ENCODE measurements at regions not wholly inside any gene's neighbourhood (a gene's known extent, or its start where the extent isn't known, plus 50 kb on each side); places are given as distances from the start of the nearest gene placed in this dataset.

- Histone ChIP-seq H3K36me3 (ENCODE audit: control insufficient read depth in 1 of 2, insufficient read depth in 2 of 2, low read length in 2 of 2) (no peaks in the 10 kb centered on the region), H3K18ac (ENCODE audit: low read length) (no peak overlapping the region), H4K91ac (ENCODE audit: low read depth, low read length) (no peak overlapping the region), H3K4me1 (ENCODE audit: control insufficient read depth in 1 of 2, insufficient read depth in 2 of 2, low read length in 2 of 2) (no peaks in the 10 kb centered on the region), H4K12ac (ENCODE audit: low read depth, low read length) (no peak overlapping the region), H3K79me2 (ENCODE audit: control insufficient read depth, insufficient read depth, low read length, poor library complexity) (no peaks in the 10 kb centered on the region), H3K9me3 (ENCODE audit: insufficient read depth, low read depth, low read length) (peaks cover 11% of the 10 kb centered on the region), H3K27me3 (ENCODE audit: insufficient read depth, low read length) (no peaks in the 10 kb centered on the region), H3K4me3 (ENCODE audit: low read depth, low read length) (no peak overlapping the region), H2AFZ (ENCODE audit: insufficient read depth, low read length, poor library complexity) (no peak overlapping the region), H3K23ac (ENCODE audit: low read length) (no peak overlapping the region), H3K27ac (ENCODE audit: low read depth, low read length) (no peak overlapping the region), H2BK12ac (ENCODE audit: low read length) (no peak overlapping the region), H3K79me1 (ENCODE audit: low read length) (no peaks in the 10 kb centered on the region), H3K14ac (ENCODE audit: low read length) (no peak overlapping the region), H3K4me2 (ENCODE audit: low read length) (no peak overlapping the region), H2BK5ac (ENCODE audit: low read depth, low read length, poor library complexity) (no peak overlapping the region), H2AK5ac (ENCODE audit: low read length) (no peak overlapping the region), H3K9ac (ENCODE audit: low read length) (no peak overlapping the region), H3K4ac (ENCODE audit: low read depth, low read length) (no peak overlapping the region), H4K8ac (ENCODE audit: low read depth, low read length) (no peak overlapping the region), H2BK120ac (ENCODE audit: insufficient read depth, low read length, poor library complexity) (no peak overlapping the region)
- peak in 1 of 2 donors; percentile 16 for DNase-seq
- no CpG with 5 or more reads among the region's 15 CpGs for WGBS (ENCODE audit: extremely low coverage, insufficient coverage, insufficient read length)
Observed at GRCh38 chr9:134983074-134983473, 65.4 kb upstream of the FCN1 start.

- H3K79me2 ChIP-seq (ENCODE audit: control insufficient read depth, insufficient read depth, low read length, poor library complexity): no peaks in the 10 kb centered on the region
- no peak overlapping the region for H4K12ac ChIP-seq (ENCODE audit: low read depth, low read length)
- no CpG with 5 or more reads among the region's 14 CpGs for WGBS (ENCODE audit: extremely low coverage, insufficient coverage, insufficient read length)
Observed at GRCh38 chr9:134983506-134984371, 66.0 kb upstream of the FCN1 start.

GRCh38 chr9:134984372-134985265, 66.9 kb upstream of the FCN1 start:
- Histone ChIP-seq H2BK5ac (ENCODE audit: low read depth, low read length, poor library complexity) (no peak overlapping the region), H2AFZ (ENCODE audit: insufficient read depth, low read length, poor library complexity) (no peak overlapping the region), H3K18ac (ENCODE audit: low read length) (no peak overlapping the region), H3K4me2 (ENCODE audit: low read length) (no peak overlapping the region), H4K8ac (ENCODE audit: low read depth, low read length) (no peak overlapping the region), H3K4me1 (ENCODE audit: control insufficient read depth in 1 of 2, insufficient read depth in 2 of 2, low read length in 2 of 2) (no peaks in the 10 kb centered on the region), H3K9ac (ENCODE audit: low read length) (peak overlapping the region; percentile 15), H3K79me2 (ENCODE audit: control insufficient read depth, insufficient read depth, low read length, poor library complexity) (no peaks in the 10 kb centered on the region), H3K79me1 (ENCODE audit: low read length) (no peaks in the 10 kb centered on the region), H2AK5ac (ENCODE audit: low read length) (no peak overlapping the region), H3K27ac (ENCODE audit: low read depth, low read length) (no peak overlapping the region), H3K27me3 (ENCODE audit: insufficient read depth, low read length) (no peaks in the 10 kb centered on the region), H2BK12ac (ENCODE audit: low read length) (no peak overlapping the region), H3K23ac (ENCODE audit: low read length) (no peak overlapping the region), H4K12ac (ENCODE audit: low read depth, low read length) (no peak overlapping the region), H2BK120ac (ENCODE audit: insufficient read depth, low read length, poor library complexity) (no peak overlapping the region), H3K14ac (ENCODE audit: low read length) (no peak overlapping the region), H4K91ac (ENCODE audit: low read depth, low read length) (no peak overlapping the region), H3K36me3 (ENCODE audit: control insufficient read depth in 1 of 2, insufficient read depth in 2 of 2, low read length in 2 of 2) (no peaks in the 10 kb centered on the region), H3K4me3 (ENCODE audit: low read depth, low read length) (no peak overlapping the region), H3K4ac (ENCODE audit: low read depth, low read length) (no peak overlapping the region), H3K9me3 (ENCODE audit: insufficient read depth, low read depth, low read length) (peaks cover 18% of the 10 kb centered on the region)
- no CpG with 5 or more reads among the region's 23 CpGs for WGBS (ENCODE audit: extremely low coverage, insufficient coverage, insufficient read length)
- no peak for DNase-seq

More at GRCh38 chr9:134983506-134984371, 66.0 kb upstream of the FCN1 start:
- H2BK120ac ChIP-seq (ENCODE audit: insufficient read depth, low read length, poor library complexity): no peak overlapping the region
- no peak overlapping the region for H3K27ac ChIP-seq (ENCODE audit: low read depth, low read length)
- no peaks in the 10 kb centered on the region for H3K27me3 ChIP-seq (ENCODE audit: insufficient read depth, low read length)
- no peak for DNase-seq
- no peak overlapping the region for H3K4me2 ChIP-seq (ENCODE audit: low read length)
- H3K4ac ChIP-seq (ENCODE audit: low read depth, low read length): no peak overlapping the region
- H2BK5ac ChIP-seq (ENCODE audit: low read depth, low read length, poor library complexity): no peak overlapping the region
- H3K4me3 ChIP-seq (ENCODE audit: low read depth, low read length): no peak overlapping the region
- no peak overlapping the region for H2BK12ac ChIP-seq (ENCODE audit: low read length)
- H4K8ac ChIP-seq (ENCODE audit: low read depth, low read length): no peak overlapping the region
- H3K23ac ChIP-seq (ENCODE audit: low read length): no peak overlapping the region
- no peak overlapping the region for H2AFZ ChIP-seq (ENCODE audit: insufficient read depth, low read length, poor library complexity)
- no peaks in the 10 kb centered on the region for H3K36me3 ChIP-seq (ENCODE audit: control insufficient read depth in 1 of 2, insufficient read depth in 2 of 2, low read length in 2 of 2)
- no peak overlapping the region for H3K14ac ChIP-seq (ENCODE audit: low read length)
- H3K4me1 ChIP-seq (ENCODE audit: control insufficient read depth in 1 of 2, insufficient read depth in 2 of 2, low read length in 2 of 2): no peaks in the 10 kb centered on the region
- no peak overlapping the region for H3K9ac ChIP-seq (ENCODE audit: low read length)
- no peaks in the 10 kb centered on the region for H3K79me1 ChIP-seq (ENCODE audit: low read length)
- no peak overlapping the region for H3K18ac ChIP-seq (ENCODE audit: low read length)
- H3K9me3 ChIP-seq (ENCODE audit: insufficient read depth, low read depth, low read length): peaks cover 16% of the 10 kb centered on the region
- no peak overlapping the region for H4K91ac ChIP-seq (ENCODE audit: low read depth, low read length)
- no peak overlapping the region for H2AK5ac ChIP-seq (ENCODE audit: low read length)

GRCh38 chr9:134985451-134985850, 67.7 kb upstream of the FCN1 start:
- no peak overlapping the region for H3K14ac ChIP-seq (ENCODE audit: low read length)
- no peaks in the 10 kb centered on the region for H3K4me1 ChIP-seq (ENCODE audit: control insufficient read depth in 1 of 2, insufficient read depth in 2 of 2, low read length in 2 of 2)
- H2BK12ac ChIP-seq (ENCODE audit: low read length): no peak overlapping the region
- H4K8ac ChIP-seq (ENCODE audit: low read depth, low read length): no peak overlapping the region
- H3K4me3 ChIP-seq (ENCODE audit: low read depth, low read length): no peak overlapping the region
- H3K79me2 ChIP-seq (ENCODE audit: control insufficient read depth, insufficient read depth, low read length, poor library complexity): no peaks in the 10 kb centered on the region
- H3K27ac ChIP-seq (ENCODE audit: low read depth, low read length): no peak overlapping the region
- no peak overlapping the region for H2BK5ac ChIP-seq (ENCODE audit: low read depth, low read length, poor library complexity)
- H2AFZ ChIP-seq (ENCODE audit: insufficient read depth, low read length, poor library complexity): no peak overlapping the region
- peaks cover 18% of the 10 kb centered on the region for H3K9me3 ChIP-seq (ENCODE audit: insufficient read depth, low read depth, low read length)
- H2BK120ac ChIP-seq (ENCODE audit: insufficient read depth, low read length, poor library complexity): no peak overlapping the region
- H2AK5ac ChIP-seq (ENCODE audit: low read length): no peak overlapping the region
- H4K91ac ChIP-seq (ENCODE audit: low read depth, low read length): no peak overlapping the region
- H3K23ac ChIP-seq (ENCODE audit: low read length): no peak overlapping the region
- no peaks in the 10 kb centered on the region for H3K27me3 ChIP-seq (ENCODE audit: insufficient read depth, low read length)
- H3K9ac ChIP-seq (ENCODE audit: low read length): no peak overlapping the region
- H3K36me3 ChIP-seq (ENCODE audit: control insufficient read depth in 1 of 2, insufficient read depth in 2 of 2, low read length in 2 of 2): no peaks in the 10 kb centered on the region
- H3K4me2 ChIP-seq (ENCODE audit: low read length): no peak overlapping the region
- WGBS (ENCODE audit: extremely low coverage, insufficient coverage, insufficient read length): no CpG with 5 or more reads among the region's 7 CpGs
- no peaks in the 10 kb centered on the region for H3K79me1 ChIP-seq (ENCODE audit: low read length)
- no peak overlapping the region for H3K4ac ChIP-seq (ENCODE audit: low read depth, low read length)
- H3K18ac ChIP-seq (ENCODE audit: low read length): no peak overlapping the region
- H4K12ac ChIP-seq (ENCODE audit: low read depth, low read length): no peak overlapping the region
- DNase-seq: no peak

Measured in trophoblast cell (in vitro differentiated cells and primary cell).